Thymus (tissue), 11 donors: ENCODE measurements at regions not wholly inside any gene's neighbourhood (a gene's known extent, or its start where the extent isn't known, plus 50 kb on each side); places are given as distances from the start of the nearest gene placed in this dataset.

Experiments used
- DNase-seq, 9 donors: peaks; one replicate each; pipeline ENCODE4 v3.0.0-alpha.2; 2013; ENCODE audit warnings: low spot score in 9 of 9, low read depth in 6 of 9, missing footprints in 1 of 9
- H3K27ac ChIP-seq, 2 donors: one replicate each; pipeline ENCODE4 v1.5.1; 2013; ENCODE audit warnings: control low read depth in 1 of 2, low read depth in 1 of 2, low read length in 1 of 2, mild to moderate bottlenecking in 1 of 2, moderate library complexity in 1 of 2
- H3K27me3 ChIP-seq, 2 donors: one replicate each; pipeline ENCODE4 v1.5.1; 2013; ENCODE audit warnings: low read length in 1 of 2; ENCODE audit not compliant: control insufficient read depth in 2 of 2, insufficient read depth in 1 of 2
- H3K36me3 ChIP-seq, 2 donors: one replicate each; pipeline ENCODE4 v1.5.1; 2013; ENCODE audit warnings: low read length in 1 of 2, mild to moderate bottlenecking in 1 of 2, moderate library complexity in 1 of 2; ENCODE audit not compliant: control insufficient read depth in 2 of 2, insufficient read depth in 2 of 2
- H3K4me1 ChIP-seq, 2 donors: one replicate each; pipeline ENCODE4 v1.5.1; 2013; ENCODE audit warnings: low read length in 2 of 2; ENCODE audit not compliant: control insufficient read depth in 2 of 2, insufficient read depth in 2 of 2
- H3K4me3 ChIP-seq, 2 donors: one replicate each; pipeline ENCODE4 v1.5.1; 2013; ENCODE audit warnings: low read length in 2 of 2, control low read depth in 1 of 2, mild to moderate bottlenecking in 1 of 2
- H3K9me3 ChIP-seq, 2 donors: one replicate each; pipeline ENCODE4 v1.5.1; 2013; ENCODE audit warnings: low read length in 1 of 2, mild to moderate bottlenecking in 1 of 2; ENCODE audit not compliant: control insufficient read depth in 2 of 2, insufficient read depth in 1 of 2
- WGBS: extraction: QIAGEN DNeasy Blood & Tissue Kit; methylation state at CpG from one replicate; pipeline ENCODE4 v1.1.7; 2013; 5-methylcytosine and 5-hydroxymethylcytosine counted together
- donor health status: healthy.

DNA sequence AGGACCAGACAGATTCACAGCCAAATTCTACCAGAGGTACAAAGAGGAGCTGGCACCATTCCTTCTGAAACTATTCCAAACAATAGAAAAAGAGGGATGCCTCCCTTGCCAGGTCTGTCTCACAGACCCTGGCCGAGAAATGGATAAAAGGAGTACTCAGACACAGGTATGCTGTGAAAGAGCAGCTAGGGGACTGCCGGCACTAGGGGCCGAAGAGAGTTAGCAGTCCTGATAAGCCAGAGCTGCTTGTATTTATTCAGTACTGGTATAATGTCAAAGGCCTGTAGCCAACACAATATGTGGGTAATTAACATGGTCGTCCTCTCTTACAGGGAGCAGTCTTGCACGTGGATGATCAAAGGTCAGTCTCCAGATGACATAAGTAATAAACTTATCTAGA is 1042.1 kb upstream of the LCORL start:
- no peak overlapping the region for H3K4me3 ChIP-seq
- H3K9me3 ChIP-seq: peaks cover 0 to 12% of the 10 kb centered on the region in 2 donors
- no peaks in the 10 kb centered on the region for H3K27me3 ChIP-seq
- no peaks in the 10 kb centered on the region for H3K36me3 ChIP-seq
- 91% methylated on average over 5 of the region's 5 CpGs for WGBS
- no peaks in the 10 kb centered on the region for H3K4me1 ChIP-seq
- H3K27ac ChIP-seq: no peak overlapping the region
- no peak for DNase-seq

DNA sequence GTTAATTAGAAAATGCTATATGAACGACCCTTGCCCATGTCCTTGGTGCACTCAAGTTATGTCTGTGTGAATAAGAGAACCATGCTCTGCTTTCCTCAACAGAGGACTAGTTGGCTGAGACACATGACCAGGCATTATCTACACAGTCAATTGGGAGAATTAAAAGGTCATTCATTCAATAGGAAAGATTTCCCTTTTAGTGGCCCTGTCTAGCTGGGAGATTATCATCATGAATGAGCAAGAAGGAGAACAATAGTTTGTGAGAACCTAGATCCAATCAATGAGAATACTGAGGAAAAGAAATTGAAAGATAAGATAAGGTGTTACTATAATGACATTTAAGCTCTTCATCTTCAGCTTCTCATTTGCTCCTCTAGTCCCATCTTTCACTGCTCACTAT is 1033.4 kb upstream of the LCORL start:
- no peaks in the 10 kb centered on the region for H3K36me3 ChIP-seq
- H3K4me1 ChIP-seq: no peaks in the 10 kb centered on the region
- 66% methylated on average over 1 of the region's 1 CpG for WGBS
- H3K4me3 ChIP-seq: no peak overlapping the region
- H3K9me3 ChIP-seq: peaks cover 0 to 3% of the 10 kb centered on the region in 2 donors
- no peak for DNase-seq
- H3K27ac ChIP-seq: no peak overlapping the region
- H3K27me3 ChIP-seq: no peaks in the 10 kb centered on the region

DNA sequence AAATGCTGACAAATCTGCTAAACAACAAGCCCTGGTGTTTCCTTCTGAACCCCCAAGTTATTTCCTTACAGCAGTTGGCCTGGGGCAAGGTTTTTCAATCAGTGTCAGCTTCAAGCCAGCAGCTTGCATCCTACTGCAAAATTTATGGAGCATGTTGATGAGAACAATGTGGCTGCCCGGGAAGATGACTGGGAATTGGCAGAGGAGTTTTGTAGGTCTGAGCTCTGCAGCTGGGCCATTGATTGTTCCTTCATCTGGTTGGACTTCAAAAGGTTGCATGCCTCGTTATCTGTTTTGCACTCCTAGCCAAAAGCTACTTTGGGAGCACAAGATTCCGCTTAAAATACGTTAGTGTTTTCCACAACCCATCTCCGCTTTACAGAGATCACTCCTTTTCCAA is 1030.3 kb upstream of the LCORL start:
- WGBS: 13% methylated on average over 5 of the region's 5 CpGs
- DNase-seq: no peak
- Histone ChIP-seq H3K27ac (no peak overlapping the region), H3K36me3 (no peaks in the 10 kb centered on the region), H3K9me3 (no peaks in the 10 kb centered on the region), H3K4me1 (no peaks in the 10 kb centered on the region), H3K4me3 (no peak overlapping the region), H3K27me3 (no peaks in the 10 kb centered on the region)

DNA sequence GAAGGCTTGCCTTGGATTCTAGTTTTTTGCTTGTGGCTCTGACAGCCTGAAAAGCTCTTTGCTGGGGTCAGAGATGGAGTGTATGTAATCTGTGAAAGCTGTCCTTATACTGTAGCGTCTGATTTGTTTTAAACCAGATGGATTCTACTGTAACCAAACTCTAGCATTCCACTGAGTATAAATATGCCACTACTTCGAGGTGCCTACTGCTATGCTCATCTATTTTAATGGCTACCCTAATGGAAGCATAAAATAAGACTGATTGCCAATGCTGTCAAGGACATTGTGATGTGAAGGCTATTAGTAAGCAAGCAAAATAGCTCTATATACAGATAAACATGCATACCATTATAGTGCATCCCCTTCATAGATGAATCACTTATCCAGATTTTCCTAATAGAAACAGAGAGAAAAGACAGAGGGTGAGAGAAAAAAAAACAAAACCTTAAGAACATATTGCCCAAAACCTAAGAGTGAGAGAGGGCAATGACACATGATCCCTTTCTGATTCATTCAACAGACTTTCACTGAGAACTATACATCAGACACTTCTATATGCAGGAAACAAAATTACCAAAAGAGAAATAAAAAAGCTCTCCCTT is 1025.8 kb upstream of the LCORL start:
- Histone ChIP-seq H3K27me3 (no peaks in the 10 kb centered on the region), H3K27ac (no peak overlapping the region), H3K4me1 (no peaks in the 10 kb centered on the region), H3K4me3 (no peak overlapping the region), H3K36me3 (no peaks in the 10 kb centered on the region), H3K9me3 (no peaks in the 10 kb centered on the region)
- no peak for DNase-seq
- WGBS: 67% methylated on average over 2 of the region's 2 CpGs

DNA sequence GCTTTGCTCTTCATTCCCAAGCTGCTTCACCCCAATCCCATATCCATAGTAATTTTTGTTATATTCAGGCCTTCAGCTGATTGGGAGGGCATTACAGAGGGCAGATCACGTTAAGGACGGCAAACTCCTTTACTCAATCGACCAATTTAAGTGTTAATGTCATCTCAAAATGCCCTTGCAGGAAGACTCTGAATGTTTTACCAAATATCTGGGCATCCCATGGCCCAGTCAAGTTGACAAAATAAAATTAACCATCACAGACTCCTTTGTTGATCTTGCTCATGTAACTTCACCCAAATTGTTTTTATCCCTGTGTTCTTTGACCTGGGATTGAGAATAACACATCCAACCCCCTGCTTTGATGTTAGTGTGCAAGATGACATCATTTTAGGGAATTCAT is 1018.3 kb upstream of the LCORL start:
- Histone ChIP-seq H3K4me1 (no peaks in the 10 kb centered on the region), H3K4me3 (no peak overlapping the region), H3K27ac (no peak overlapping the region), H3K9me3 (peaks cover 0 to 2% of the 10 kb centered on the region in 2 donors), H3K36me3 (no peaks in the 10 kb centered on the region), H3K27me3 (no peaks in the 10 kb centered on the region)
- DNase-seq: no peak
- WGBS: 89% methylated on average over 3 of the region's 3 CpGs

DNA sequence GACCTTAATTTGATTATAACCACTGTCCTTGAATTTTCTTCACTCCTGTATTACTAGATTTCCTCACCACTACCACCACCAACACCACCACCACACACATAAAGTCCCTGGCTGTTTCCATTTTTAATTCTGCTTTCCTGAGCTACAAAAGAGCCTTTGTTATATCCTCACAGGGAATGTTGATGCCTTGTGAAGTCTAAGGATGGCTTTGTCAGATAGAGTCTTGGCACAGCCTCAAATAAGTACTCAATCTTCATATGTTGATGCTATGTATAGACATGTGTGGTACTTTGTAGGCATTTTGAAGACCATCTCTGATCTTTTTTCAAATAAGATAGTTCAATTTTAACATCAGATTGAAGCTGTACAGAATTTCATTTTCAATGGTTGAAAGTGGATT is 1016.7 kb upstream of the LCORL start:
- Histone ChIP-seq H3K27ac (no peak overlapping the region), H3K9me3 (peaks cover 0 to 2% of the 10 kb centered on the region in 2 donors), H3K4me3 (no peak overlapping the region), H3K36me3 (no peaks in the 10 kb centered on the region), H3K4me1 (no peaks in the 10 kb centered on the region), H3K27me3 (no peaks in the 10 kb centered on the region)
- DNase-seq: no peak

DNA sequence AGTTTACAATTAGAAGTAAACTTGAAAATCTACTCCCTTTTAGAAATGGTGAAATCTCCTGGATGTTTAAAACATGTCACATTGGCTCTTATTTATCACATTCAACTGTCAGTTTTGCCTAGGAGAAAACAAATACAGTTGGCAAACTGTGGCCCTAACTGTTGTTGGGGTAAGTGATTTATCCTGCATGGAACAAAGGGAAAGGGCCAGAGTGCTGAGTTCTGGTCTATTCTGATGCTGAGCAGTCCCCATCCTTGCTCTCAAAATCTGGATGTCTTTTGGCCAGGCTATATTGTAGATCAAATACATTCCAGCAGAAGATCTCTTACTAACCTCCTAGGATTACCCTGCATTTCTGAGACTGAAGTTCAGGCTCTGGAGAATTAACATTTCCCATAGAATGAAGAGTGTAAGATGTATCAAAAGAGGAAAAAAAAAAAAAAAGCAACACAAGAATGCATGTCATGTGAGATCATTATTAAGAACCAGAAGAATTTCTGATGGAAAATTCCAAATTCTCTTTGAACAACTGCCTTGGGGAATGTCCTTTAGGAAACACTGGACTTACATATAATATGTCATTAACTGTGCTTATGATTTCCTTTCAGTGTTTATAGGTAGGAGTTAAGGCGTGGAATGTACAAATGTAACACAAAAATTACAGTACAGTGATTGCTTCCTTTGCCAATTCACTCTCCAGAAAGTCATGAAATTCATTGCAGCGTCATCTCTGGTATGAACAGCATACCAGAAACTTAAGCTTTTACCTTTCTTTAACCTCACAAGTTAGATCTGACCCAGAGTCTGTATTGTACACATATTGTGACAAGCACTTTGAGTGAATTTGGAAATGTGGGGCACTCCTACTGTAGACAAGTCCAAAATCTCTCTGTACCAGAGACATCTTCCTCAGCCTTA is 1012.5 kb upstream of the LCORL start:
- H3K36me3 ChIP-seq: no peaks in the 10 kb centered on the region
- no peak overlapping the region for H3K27ac ChIP-seq
- no peaks in the 10 kb centered on the region for H3K27me3 ChIP-seq
- H3K9me3 ChIP-seq: peaks cover 0 to 3% of the 10 kb centered on the region in 2 donors
- H3K4me3 ChIP-seq: no peak overlapping the region
- H3K4me1 ChIP-seq: no peaks in the 10 kb centered on the region
- 85% methylated on average over 2 of the region's 2 CpGs for WGBS
- DNase-seq: no peak

DNA sequence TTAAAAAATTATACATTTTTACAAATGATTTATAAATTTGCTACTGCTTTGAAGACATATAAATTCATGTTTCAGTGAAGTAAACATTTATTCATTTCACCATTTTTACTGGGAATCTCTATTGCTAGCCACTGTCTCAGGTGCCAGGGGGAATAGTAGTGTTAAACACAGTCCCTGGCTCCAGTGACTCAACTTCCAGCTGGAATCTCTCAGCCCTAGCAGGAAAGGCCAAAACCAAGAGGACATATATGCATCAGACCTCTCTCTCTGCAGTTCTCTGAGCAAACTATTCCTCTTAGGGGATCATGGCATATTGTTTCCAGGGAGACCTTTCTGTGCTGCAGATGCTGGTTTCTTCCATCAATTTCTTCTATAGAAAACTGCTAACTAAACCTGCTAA is 1009.0 kb upstream of the LCORL start:
- Histone ChIP-seq H3K27ac (no peak overlapping the region), H3K9me3 (peaks cover 0 to 3% of the 10 kb centered on the region in 2 donors), H3K36me3 (no peaks in the 10 kb centered on the region), H3K27me3 (no peaks in the 10 kb centered on the region), H3K4me3 (no peak overlapping the region), H3K4me1 (no peaks in the 10 kb centered on the region)
- no peak for DNase-seq

DNA sequence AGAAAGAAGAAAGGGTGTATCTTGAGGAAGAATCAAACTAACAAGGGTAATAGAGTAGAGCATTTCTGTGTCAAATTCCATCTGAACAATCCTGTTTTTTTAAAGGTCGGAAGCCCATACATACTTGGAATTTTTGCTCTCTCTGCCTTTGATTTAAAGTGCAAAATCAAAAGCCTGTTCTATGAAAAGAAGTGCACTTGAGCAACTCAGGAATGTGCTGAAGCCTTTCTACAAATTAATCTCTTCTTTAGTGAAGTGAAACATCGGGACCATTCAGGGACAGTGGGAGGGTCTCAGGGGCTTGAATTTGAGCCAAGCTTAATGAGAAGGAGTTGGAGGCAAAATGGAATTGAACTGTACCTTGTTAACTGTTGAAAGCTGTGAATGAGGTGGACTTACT is 1008.5 kb upstream of the LCORL start:
- no peak for DNase-seq
- WGBS: 84% methylated on average over 2 of the region's 2 CpGs
- Histone ChIP-seq H3K36me3 (no peaks in the 10 kb centered on the region), H3K27me3 (no peaks in the 10 kb centered on the region), H3K4me1 (no peaks in the 10 kb centered on the region), H3K9me3 (peaks cover 0 to 3% of the 10 kb centered on the region in 2 donors), H3K27ac (no peak overlapping the region), H3K4me3 (no peak overlapping the region)
